ENCODE measurements at regions not wholly inside any gene's neighbourhood (a gene's known extent, or its start where the extent isn't known, plus 50 kb on each side); places are given as distances from the start of the nearest gene placed in this dataset.

GRCh38 chr1:186540521-186540920 lies 79.6 kb upstream of the PDC start:
- no peak overlapping the region for H3K4me3 ChIP-seq (ENCODE audit: low read depth, low read length)
- ChIA-PET POLR2A (no interaction called here), CTCF (no interaction called here)
- no peak for DNase-seq (ENCODE audit: low read depth, low spot score)
- no peak for TF ChIP-seq CTCF (IDR thresholded peaks at IDR 0.05; ENCODE audit: insufficient read depth, low read length, missing control alignments)

DNA sequence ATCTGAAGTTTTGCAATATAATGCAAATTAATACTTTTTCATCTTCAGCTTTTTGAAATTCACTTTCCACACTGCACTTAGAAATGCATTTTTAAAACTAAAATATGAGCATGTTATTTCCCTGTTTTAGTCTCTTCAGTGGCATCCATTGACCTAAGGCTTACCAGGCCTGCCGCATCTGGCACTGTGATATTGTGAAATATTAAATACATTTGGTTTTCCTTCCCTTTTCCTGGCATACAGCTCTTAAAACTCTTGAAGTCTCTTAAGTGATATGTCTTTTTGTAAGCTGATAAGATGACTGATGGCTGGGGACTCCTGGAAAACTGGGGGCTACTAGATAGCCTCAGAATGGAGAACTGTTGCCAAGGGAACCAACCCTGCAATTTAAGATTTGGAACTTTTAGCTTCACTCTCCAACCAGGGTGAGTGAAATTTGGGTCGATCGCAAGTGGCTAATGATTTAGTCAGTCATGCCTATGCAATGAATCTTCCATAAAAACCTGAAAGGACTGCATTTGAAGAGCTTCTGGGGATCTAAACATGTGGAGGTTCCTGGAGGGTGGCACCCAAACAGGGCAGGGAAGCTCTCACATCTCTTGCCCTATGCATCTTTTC lies 75.5 kb upstream of the PDC start:
- ChIA-PET CTCF (interaction anchor here (0.8 to 1.0 kb wide), 3 partner anchors 54 to 143 kb away, joined by 3 read pairs; no protein-coding TSS in a partner anchor), POLR2A (no interaction called here)
- no peak for DNase-seq (ENCODE audit: low read depth, low spot score)
- TF ChIP-seq CTCF (IDR thresholded peaks at IDR 0.05; ENCODE audit: insufficient read depth, low read length, missing control alignments): no peak
- H3K4me3 ChIP-seq (ENCODE audit: low read depth, low read length): no peak overlapping the region

DNA sequence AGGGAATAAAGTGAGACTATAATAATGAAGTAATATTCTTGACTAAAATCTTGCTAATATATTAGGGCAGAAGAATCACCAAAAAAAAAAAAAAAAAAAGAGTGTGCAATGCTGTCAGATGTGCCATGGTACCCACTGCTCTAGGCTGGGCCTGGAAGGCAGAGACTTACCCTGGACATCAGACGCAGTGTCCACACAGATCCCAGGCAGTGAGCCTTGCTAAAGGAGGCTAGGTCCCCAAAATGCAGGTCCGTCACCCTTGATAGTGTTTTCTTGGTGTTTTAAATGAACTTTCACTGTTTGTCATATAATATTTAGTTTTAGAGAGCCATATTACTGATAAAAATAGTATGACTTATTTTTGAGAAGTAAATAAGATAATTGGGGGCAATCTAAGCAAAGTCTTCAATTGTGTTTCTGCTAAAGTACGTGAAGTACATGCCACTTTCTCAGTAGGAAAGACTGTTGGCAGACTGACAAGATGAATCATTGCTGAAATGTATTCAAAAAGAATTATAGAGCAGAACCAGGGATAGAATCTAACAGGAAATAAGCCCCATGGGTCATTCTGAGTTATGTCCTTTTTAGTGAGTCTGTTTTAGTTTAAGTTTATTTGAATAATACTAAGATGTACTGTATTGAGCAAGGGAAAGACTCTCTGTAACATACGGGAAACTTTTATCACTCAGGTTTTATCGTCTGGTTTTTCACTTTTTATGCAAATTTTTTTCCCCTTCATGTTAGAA lies 74.6 kb upstream of the PDC start:
- ChIA-PET POLR2A (no interaction called here), CTCF (no interaction called here)
- TF ChIP-seq CTCF (IDR thresholded peaks at IDR 0.05; ENCODE audit: insufficient read depth, low read length, missing control alignments): no peak

DNA sequence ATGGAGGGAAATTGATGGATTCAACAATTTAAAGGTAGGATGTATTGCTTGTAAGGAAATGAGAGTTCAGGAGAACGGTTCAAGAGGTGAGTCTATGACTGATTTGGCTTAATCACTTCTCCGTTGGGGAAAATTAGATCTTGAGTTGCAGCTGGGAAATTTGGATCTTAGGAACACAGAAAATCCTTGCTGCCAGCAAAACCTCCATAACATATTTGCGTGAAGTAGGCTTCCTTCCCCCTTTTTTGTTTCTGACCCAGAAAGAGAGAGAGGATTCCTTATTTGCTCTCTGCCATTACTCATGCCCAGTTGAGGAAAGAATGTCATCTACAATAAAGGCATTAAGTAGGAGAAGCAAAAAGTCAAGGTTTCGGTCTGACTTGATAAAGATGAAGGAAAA lies 73.5 kb upstream of the PDC start:
- no peak for DNase-seq (ENCODE audit: low read depth, low spot score)
- no peak for TF ChIP-seq CTCF (IDR thresholded peaks at IDR 0.05; ENCODE audit: insufficient read depth, low read length, missing control alignments)
- POLR2A ChIA-PET: no interaction called here
- CTCF ChIA-PET: no interaction called here
- H3K4me3 ChIP-seq (ENCODE audit: low read depth, low read length): no peak overlapping the region

More for the DNA sequence above, 74.6 kb upstream of the PDC start:
- no peak overlapping the region for H3K4me3 ChIP-seq (ENCODE audit: low read depth, low read length)
- peak; percentile 89 for DNase-seq (ENCODE audit: low read depth, low spot score)

DNA sequence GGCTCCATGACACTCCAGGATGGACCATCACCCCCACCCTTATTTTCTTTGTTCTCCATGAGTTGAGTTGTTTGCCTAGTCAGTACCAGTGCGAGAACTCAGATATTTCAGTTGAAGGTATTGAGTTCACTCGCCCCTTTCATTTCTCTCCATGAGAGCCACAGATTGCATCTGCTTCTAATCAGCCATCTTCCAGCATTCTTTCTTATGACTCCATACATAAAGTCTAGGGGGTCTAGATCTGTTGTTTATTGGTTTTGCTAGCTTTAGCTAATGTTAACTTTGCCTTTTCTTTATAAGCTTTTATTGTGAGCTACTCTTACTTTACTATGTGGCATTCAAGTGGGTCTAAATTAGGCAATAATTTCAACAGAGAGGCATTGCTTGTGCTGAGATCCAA lies 71.6 kb upstream of the PDC start:
- no peak for DNase-seq (ENCODE audit: low read depth, low spot score)
- ChIA-PET CTCF (no interaction called here), POLR2A (no interaction called here)
- TF ChIP-seq CTCF (IDR thresholded peaks at IDR 0.05; ENCODE audit: insufficient read depth, low read length, missing control alignments): no peak
- H3K4me3 ChIP-seq (ENCODE audit: low read depth, low read length): no peak overlapping the region

DNA sequence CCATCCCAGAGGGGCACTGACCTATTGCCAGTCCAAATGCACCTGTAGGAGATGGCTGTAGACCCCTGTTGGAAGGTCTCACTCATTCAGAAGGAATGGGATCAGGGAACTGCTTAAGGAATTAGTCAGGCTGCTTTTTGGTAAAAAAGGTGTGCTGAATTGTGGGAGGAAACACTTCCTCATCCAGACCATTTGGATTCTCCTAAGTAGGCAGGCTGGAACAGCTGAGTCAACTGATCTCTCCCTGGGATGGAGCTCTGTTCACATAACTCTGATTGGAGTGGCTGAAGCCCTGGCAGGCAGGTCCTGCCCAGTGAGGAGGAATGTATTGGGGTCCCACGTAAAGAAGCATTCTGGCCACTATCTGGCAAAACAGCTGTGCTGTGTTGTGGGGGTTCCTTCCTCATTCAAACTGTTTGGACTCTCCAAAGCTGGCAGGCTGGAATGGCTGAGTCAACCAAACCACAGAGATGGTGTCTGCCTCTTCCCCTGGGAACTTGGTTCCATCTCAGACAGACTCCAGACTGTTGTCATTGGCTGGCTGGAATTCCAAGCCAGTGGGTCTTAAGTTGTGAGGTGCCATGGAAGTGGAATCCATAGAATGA lies 70.7 kb upstream of the PDC start:
- TF ChIP-seq CTCF (IDR thresholded peaks at IDR 0.05; ENCODE audit: insufficient read depth, low read length, missing control alignments): no peak
- POLR2A ChIA-PET: no interaction called here
- H3K4me3 ChIP-seq (ENCODE audit: low read depth, low read length): no peak overlapping the region
- CTCF ChIA-PET: interaction anchor here (0.6 kb wide), 1 partner anchor 453 kb away, joined by 3 read pairs; no protein-coding TSS in a partner anchor
- DNase-seq (ENCODE audit: low read depth, low spot score): no peak
